ENCODE measurements at regions not wholly inside any gene's neighbourhood (a gene's known extent, or its start where the extent isn't known, plus 50 kb on each side); places are given as distances from the start of the nearest gene placed in this dataset.

- Mint-ChIP-seq H3K27me3 (ENCODE audit: unreplicated experiment) (peaks cover 2% of the 10 kb centered on the region), H3K36me3 (ENCODE audit: unreplicated experiment) (no peaks in the 10 kb centered on the region), H3K9me3 (ENCODE audit: unreplicated experiment) (no peaks in the 10 kb centered on the region), H3K4me1 (ENCODE audit: low read depth, unreplicated experiment) (no peaks in the 10 kb centered on the region), H3K27ac (ENCODE audit: unreplicated experiment) (no peak overlapping the region), H3K4me3 (ENCODE audit: unreplicated experiment) (no peak overlapping the region)
- no peak for DNase-seq
- TF ChIP-seq CTCF (IDR thresholded peaks at IDR 0.05; ENCODE audit: partially characterized antibody, unreplicated experiment): no peak
These were observed 259.6 kb downstream of the FLRT2 start for GRCh38 chr14:85789506-85789905.

GRCh38 chr14:85788470-85789233, 258.7 kb downstream of the FLRT2 start:
- Mint-ChIP-seq H3K27ac (ENCODE audit: unreplicated experiment) (no peak overlapping the region), H3K27me3 (ENCODE audit: unreplicated experiment) (peaks cover 3% of the 10 kb centered on the region), H3K4me3 (ENCODE audit: unreplicated experiment) (no peak overlapping the region), H3K36me3 (ENCODE audit: unreplicated experiment) (no peaks in the 10 kb centered on the region), H3K9me3 (ENCODE audit: unreplicated experiment) (no peaks in the 10 kb centered on the region), H3K4me1 (ENCODE audit: low read depth, unreplicated experiment) (no peaks in the 10 kb centered on the region)
- DNase-seq: no peak
- no peak for TF ChIP-seq CTCF (IDR thresholded peaks at IDR 0.05; ENCODE audit: partially characterized antibody, unreplicated experiment)

GRCh38 chr14:85766295-85766694, 236.4 kb downstream of the FLRT2 start:
- TF ChIP-seq CTCF (IDR thresholded peaks at IDR 0.05; ENCODE audit: partially characterized antibody, unreplicated experiment): no peak
- H3K4me1 Mint-ChIP-seq (ENCODE audit: low read depth, unreplicated experiment): peaks cover 13% of the 10 kb centered on the region
- H3K27ac Mint-ChIP-seq (ENCODE audit: unreplicated experiment): no peak overlapping the region
- DNase-seq: no peak
- no peaks in the 10 kb centered on the region for H3K36me3 Mint-ChIP-seq (ENCODE audit: unreplicated experiment)
- H3K9me3 Mint-ChIP-seq (ENCODE audit: unreplicated experiment): no peaks in the 10 kb centered on the region
- H3K4me3 Mint-ChIP-seq (ENCODE audit: unreplicated experiment): no peak overlapping the region
- no peaks in the 10 kb centered on the region for H3K27me3 Mint-ChIP-seq (ENCODE audit: unreplicated experiment)

- no peak overlapping the region for H3K4me3 Mint-ChIP-seq (ENCODE audit: unreplicated experiment)
- DNase-seq: no peak
- H3K9me3 Mint-ChIP-seq (ENCODE audit: unreplicated experiment): no peaks in the 10 kb centered on the region
- no peaks in the 10 kb centered on the region for H3K27me3 Mint-ChIP-seq (ENCODE audit: unreplicated experiment)
- no peak for TF ChIP-seq CTCF (IDR thresholded peaks at IDR 0.05; ENCODE audit: partially characterized antibody, unreplicated experiment)
- peaks cover 14% of the 10 kb centered on the region for H3K4me1 Mint-ChIP-seq (ENCODE audit: low read depth, unreplicated experiment)
- no peaks in the 10 kb centered on the region for H3K36me3 Mint-ChIP-seq (ENCODE audit: unreplicated experiment)
- no peak overlapping the region for H3K27ac Mint-ChIP-seq (ENCODE audit: unreplicated experiment)
These were observed 234.9 kb downstream of the FLRT2 start for GRCh38 chr14:85764822-85765221.

GRCh38 chr14:85762526-85762925, 232.6 kb downstream of the FLRT2 start:
- no peaks in the 10 kb centered on the region for H3K9me3 Mint-ChIP-seq (ENCODE audit: unreplicated experiment)
- no peak overlapping the region for H3K4me3 Mint-ChIP-seq (ENCODE audit: unreplicated experiment)
- no peak overlapping the region for H3K27ac Mint-ChIP-seq (ENCODE audit: unreplicated experiment)
- peaks cover 14% of the 10 kb centered on the region for H3K4me1 Mint-ChIP-seq (ENCODE audit: low read depth, unreplicated experiment)
- no peak for DNase-seq
- H3K36me3 Mint-ChIP-seq (ENCODE audit: unreplicated experiment): no peaks in the 10 kb centered on the region
- TF ChIP-seq CTCF (IDR thresholded peaks at IDR 0.05; ENCODE audit: partially characterized antibody, unreplicated experiment): no peak
- no peaks in the 10 kb centered on the region for H3K27me3 Mint-ChIP-seq (ENCODE audit: unreplicated experiment)

Data from glutamatergic neuron (in vitro differentiated cells).